Right renal pelvis (tissue), 4 donors: ENCODE measurements at regions not wholly inside any gene's neighbourhood (a gene's known extent, or its start where the extent isn't known, plus 50 kb on each side); places are given as distances from the start of the nearest gene placed in this dataset.
"Not testable (repeated sequence)": the region's sequence is repeated elsewhere in the genome, so short reads cannot be mapped to it uniquely, and the experiment has no call there.

Source experiments
- DNase-seq, 4 donors: peaks; one replicate each; pipeline ENCODE4 v3.0.0-alpha.2; 2013; ENCODE audit warnings: low read depth in 4 of 4, low spot score in 3 of 4, missing footprints in 1 of 4

DNA sequence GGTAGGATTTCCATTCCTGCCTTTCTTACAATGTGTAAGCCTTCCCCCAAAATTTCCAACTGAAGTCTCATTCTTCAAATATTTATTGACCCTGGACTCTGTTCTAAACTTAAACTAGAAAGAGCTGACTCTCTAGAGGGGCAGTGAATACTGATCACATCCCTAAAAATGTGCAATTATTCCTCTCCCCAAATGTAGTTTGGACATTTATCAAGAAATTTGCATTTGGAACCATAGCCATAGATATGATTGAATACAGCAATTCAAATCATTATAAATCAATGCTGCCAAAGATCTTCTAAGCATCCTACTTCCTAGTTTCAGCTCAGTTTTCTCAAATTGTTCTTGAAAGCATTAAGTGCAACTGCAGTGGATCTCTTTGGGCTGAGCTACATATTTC is 525.7 kb downstream of the RAB28 start:
- DNase-seq, result no peak

DNA sequence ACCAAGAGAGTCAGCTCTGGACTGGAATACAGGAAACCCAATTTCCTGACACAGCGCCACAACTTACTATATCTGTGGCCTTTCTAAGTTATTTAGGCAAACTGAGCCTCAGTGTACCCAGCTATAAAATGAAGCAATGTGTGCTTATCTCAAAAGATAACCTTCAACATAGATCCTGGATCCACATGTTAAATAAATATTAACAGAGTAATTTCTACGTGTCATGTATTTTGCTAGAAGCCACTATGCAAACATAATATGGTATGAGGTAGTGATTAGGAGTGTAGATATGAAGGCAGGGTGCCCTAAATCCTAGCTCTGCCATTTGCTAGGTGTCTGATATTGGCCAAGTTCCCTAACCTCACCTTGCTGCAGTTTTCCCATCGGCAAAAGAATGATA is 527.0 kb downstream of the RAB28 start:
- DNase-seq, result no peak

DNA sequence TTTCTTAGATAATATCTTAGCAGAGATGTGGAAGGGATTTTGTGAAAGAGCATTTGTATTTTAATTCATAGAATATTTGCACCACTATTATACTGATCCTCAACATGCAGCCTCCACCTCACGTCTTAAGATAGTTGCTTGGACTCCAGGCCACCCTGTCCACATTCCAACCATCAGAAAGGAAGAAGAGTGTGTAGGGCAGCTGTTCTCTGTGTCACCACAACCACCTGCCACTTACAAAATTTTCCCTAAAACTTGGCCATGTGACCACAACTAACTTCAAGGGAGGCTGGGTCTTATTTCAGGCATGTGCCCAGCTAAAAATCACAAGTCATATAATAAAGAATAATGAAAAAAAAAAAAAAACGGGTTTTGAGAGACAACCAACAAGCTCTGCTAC is 528.1 kb downstream of the RAB28 start:
- DNase-seq, result no peak

DNA sequence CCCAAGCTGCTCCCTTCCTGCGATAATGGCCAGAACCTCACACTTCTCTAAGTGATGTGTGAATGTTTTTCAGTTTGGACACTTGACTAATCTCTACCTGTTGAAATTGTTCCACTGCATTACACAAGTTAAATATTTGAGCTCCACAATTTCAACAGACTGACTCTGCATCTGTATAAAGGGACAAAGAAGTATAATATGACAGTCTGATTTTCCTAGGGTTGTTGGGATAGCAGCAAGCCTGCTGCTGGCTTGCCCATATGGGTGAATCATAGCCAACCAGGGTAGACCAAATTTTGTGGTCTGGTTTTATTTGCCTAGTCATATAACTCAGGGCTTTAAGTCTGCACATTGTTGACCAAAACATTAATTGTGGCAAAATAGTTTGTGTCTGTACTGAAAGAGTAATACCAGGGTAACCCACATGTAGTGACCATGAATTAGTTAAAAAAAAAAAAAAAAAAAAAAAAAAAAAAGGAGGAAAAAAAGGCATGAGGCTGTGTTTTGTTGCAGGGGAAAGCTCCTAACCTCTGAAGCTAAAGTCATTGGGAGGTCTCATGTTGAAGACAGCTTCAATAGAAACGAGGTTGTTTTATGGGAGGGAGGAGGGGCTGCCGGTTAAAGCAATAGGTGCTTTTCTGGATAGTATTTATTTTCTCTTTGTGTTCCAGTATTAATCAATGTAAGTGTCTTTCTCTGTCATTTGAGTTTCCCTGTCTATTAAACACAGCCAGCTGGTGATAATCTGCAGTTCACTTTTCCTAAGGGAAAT is 534.2 kb downstream of the RAB28 start:
- DNase-seq, result no peak

DNA sequence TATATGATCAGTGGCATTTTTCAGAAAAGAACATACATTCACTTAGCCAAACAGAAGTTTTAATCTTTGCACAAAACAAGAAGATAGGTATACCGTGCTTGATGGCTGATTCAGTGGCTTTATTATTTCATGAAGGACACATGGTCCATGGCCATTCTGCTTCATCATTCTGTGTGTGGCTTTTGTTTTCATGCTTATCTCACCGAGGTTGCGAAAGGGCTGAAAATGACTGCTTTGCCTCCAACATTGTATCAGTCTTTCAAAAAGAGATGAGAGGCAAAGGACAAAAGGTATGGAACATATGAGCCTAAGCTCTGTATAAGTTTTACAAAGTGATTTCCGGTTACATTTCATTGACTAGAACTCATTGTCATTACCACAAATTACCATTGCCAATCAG is 541.1 kb downstream of the RAB28 start:
- DNase-seq, result no peak

DNA sequence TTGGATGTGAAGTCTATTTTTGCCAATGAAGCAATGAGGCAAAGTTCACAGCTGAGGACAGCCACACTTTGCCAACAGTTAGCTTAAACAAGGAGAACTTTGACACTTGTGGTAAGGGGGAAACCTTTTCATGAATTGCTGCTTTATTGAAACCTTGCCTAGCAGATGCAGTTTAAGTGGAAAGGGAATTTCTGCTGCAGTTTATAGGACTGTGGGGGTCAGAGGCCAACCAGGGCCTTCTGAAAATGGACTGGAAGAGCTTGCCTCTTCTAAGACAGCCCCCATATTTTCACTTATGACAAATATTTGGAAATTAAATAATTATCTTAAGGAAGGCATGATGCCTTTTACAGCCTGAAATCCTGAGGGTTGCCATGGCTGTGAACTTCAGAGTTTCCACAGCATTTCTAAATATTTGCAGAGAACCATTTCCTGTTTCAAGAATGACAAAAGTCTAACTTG is 550.3 kb downstream of the RAB28 start:
- DNase-seq, result no peak

DNA sequence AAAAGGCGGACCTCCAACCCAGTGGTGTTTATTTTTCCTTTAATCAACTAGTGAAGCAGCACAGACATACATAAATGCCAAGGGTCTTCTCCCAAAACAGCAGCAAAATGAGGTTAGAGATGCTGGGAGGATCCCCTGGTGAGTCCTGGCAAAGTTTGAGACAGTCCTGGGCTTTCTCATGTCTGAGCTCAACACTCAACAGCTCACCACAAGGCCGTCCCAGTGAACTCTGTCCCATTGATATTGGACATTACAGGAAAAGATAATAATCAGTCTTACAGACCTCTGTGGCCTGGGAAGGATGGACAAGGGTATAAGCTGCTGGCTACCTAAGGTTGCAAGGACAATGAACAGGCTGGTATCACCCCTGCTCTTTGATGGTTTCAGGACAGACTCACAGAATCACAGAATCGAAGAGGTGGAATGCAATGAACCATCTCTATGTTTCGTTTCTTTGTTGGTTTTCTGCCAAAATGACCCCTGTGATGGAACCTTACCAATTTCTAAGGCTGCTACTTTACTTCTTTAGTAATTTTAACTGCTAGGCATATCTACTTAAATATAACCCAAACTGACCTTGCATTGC is 551.8 kb downstream of the RAB28 start:
- no peak for DNase-seq

DNA sequence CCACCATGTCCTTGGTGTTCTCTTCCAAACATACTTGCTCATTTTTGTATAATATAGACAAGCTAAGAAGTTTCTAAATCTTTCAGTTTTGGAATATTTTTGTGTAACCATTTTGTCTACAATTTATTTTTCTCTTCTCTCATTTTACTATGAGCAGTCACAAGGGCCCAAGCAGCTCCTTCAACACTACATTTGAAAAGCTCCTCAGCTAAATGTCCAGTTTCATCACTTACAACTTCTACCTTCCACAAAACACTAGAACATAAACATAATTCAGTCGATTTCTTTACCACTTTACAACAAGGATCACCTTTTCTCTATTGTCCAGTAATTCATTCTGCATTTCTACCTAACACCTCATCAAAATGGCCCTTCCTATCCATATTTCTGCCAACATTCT is 554.4 kb downstream of the RAB28 start:
- DNase-seq, result no peak

DNA sequence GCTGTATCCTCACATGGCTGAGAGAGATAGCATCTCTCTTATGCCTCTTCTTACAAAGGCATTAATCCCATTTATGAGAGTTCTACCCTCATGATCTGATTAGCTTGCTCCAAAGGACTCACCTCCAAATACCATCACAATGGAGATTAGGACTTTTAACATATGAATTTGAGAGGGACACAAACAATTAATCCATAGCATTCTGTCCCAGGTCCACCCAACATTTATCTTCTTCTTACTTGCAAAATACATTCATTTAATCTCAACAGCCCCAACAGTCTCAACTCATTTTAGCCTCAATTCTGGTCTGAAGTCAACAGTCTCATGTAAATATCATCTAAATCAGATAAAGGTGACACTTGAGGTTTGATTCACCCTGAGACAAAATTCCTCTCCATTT is 555.4 kb downstream of the RAB28 start:
- no peak for DNase-seq

DNA sequence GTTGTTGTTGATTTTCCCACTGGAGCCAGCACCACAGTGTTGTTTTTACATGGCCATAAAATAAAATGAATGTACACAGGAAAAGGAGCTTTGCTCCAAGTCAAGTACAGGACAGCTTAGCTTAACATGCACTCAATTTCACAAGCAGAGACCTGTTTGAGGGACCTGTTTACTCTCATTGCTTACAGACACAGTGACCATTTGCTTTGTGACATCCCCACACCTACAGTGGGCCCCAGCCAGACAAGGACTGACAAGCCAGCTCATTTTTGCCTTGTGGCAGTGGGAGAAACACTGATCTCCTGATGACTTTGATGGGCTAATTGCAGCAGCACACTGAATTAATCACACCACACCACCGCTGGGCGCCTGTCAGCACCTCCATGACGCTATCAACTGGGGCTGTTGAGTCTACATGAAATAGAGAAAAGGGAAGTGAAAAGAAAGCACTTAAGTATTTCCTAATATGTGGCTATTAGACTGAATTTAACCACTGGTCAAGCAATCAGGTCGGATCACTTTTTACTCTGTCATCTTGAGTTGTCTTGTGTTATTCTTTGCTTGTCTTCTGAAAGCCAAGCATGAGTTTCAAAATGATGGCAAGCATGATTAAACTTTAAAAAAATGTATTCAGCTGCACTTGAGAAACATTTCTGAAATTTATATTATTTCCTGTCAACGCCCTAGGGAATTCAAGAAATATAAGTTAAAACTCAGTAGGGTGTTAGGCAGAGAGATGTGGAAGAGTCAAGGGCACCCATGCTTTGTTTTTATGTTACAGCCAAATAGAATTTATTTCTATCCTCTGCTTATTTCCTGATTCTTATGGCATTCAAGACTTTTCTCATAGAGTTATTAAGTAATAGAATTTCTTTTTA is 557.7 kb downstream of the RAB28 start:
- DNase-seq, result peak in 1 of 4 donors; percentile 8

DNA sequence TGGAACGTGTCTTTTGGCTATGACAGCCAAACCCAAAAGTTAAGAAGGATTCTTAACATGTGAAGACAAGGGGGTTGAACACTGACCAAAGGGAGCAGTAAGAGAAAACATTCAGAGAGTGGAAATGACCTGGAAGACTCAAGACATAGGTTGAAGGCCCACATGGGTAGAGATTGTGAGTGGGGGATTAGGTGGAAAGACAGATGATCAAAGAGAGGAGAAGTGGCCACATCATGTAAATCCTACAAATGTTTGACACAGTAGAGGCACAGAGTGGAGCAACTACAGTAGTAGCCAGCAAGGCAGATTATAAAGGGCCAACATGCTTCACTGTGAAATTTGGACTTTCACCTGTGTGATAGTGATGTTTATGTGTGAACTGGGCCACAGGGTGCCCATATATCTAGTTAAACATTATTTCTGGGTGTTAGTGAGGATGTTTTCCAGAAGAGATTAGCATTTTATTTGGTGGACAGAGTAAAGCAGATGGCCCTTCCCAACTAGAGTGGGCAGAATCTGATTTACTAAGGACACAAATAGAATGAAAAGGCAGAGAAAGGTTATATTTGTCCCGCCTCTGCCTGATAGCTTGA is 559.3 kb downstream of the RAB28 start:
- DNase-seq, result no peak

DNA sequence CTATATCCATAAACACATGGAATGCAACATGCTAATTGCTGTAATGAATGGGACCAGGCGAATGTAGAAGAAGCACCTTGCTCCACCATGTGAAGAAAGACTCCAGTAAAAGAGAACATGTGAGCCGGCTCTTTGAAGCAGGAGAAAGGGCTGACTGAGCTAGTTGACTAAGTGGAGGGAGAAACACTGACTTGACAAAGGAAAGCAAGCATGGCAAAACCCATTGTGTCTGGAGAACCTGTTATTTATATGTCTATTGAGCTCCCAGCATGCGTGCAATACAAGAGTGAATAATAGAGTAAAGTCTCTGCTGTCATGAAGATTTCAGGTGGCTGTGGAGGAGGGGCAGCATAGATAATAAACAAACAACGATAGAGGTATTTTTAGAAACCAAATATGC is 559.9 kb downstream of the RAB28 start:
- no peak for DNase-seq

DNA sequence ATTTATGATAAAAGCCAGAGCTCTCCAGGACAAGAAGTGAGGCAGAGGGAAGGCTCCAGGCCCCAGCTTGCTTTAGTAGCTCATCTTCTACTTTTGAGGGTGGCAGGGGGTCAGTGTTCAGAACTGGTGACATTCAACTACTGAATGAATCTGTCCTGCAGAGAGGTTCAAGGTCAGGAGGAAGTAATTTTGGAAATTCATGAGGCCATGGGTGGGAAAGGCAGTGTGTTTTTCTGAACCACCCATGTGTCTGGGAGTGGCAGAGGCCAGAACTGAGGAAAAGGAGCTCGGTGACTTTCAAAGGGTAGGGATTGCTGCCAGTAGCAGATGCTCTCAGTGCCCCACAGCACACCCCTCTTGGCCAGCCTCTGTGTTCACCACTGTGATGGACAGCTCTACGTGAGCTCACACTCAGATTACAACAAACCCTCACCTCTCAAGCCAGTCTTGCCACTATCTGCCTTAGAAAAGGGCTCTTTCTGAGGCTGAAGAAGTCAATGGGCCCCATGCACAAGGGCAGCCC is 571.2 kb downstream of the RAB28 start:
- DNase-seq, result no peak

DNA sequence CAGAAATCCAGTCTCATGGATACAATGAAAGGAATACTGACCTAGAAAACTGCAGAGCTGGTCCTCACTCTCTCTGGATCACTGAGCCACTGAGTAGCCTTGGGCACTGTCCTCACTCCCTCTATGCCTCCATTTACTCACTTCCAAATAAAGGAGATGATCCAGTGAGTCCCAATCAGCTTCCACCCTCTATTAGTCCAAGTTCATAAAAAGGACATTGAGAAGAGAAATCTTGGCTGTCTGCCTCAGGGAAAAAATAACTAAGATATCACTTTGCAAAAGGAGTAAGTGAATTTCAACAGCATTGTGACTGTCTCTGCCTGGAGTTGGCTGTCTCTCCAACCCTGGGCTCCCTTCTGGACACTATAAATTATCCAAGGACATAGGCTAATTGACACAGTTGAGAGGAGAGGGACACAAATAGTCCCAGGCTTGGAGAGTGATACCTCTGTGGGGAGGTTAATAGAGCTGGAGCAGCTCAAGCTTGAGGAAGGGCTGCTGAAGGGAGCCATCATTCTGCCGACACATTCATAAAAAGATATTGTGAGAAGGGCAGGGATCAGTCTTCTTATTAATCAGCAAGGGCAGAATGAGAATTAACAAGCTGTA is 572.3 kb downstream of the RAB28 start:
- DNase-seq, result no peak

DNA sequence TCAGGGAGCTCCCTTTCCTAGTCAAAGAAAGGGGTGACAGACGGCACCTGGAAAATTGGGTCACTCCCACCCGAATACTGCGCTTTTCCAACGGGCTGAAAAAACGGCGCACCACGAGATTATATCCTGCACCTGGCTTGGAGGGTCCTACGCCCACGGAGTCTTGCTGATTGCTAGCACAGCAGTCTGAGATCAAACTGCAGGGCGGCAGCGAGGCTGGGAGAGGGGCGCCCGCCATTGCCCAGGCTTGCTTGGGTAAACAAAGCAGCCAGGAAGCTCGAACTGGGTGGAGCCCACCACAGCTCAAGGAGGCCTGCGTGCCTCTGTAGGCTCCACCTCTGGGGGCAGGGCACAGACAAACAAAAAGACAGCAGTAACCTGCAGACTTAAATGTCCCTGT is 580.5 kb downstream of the RAB28 start:
- DNase-seq, result not testable (repeated sequence)

DNA sequence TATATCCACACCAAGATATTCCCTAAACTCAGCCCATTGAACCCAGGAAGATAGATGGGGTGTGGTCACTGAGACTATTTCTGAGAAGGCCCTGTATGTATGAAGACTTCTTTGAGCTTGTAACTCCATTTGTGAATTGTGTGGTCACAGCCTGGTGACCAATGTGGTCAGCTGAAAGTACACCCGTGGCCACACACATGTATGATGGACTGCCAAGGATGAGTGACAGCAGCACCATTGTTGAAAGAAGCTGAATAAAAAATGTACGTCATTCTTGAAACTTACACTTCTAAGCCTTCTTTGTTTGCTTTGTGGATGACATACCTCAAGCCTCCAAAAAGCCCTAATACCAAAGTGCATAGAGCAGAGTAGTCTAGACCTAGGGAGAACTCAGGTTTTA is 581.4 kb downstream of the RAB28 start:
- no peak for DNase-seq

DNA sequence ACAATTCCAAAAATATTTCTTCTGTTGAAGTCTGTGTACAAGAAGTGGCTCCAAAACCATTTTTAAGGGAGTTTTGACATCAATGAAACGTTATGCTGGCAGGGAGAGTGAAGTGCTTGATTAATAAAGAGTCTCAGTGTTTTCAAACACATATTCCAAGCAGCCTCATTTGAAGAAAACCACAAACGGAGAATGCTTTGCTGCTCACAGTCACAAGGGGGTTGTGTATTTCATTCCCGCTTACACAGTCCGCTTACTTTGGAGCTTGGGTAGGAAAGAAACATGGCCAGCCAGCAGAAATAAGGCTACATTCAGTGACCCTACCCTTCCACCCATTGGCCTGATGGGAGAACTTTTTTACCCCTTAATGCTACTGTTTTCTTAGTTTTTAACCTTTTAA is 586.2 kb downstream of the RAB28 start:
- no peak for DNase-seq

DNA sequence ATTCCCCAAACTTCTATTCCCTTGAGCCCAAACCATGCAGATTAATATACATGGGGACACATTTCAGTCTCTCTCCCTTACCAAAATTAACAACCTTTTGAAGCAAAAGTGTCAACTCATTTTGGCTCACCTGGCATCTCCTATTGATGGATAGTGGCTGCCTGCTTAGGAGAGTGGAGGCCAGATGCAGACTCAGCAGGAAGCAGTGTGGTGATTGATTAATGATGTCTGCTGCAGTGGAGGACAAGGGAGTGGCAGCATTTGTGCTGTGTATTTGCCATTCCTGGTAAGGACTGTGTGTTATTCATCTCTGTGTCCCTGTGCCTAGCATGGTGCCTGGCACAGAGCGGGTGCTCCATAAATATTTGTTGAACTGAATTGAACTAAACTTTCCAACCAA is 590.1 kb downstream of the RAB28 start:
- DNase-seq, result no peak

DNA sequence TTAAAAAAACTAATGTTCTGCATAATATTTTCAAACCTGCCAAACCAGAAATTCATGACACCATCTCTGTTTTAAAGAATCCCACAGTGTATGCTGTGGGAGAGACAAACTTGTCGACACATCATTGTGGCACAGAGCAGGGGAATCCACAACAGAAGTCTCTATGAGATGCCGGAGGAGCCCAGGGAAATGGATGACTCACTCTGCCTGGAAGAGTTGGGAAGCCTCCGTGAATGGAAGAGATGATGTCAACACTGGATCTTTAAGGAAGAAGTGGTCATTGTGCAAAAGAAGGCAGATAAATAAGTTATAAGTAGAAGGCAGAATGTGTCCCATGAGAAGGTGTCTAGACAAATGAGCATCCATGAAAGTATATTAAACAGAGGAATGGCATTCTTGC is 595.1 kb downstream of the RAB28 start:
- no peak for DNase-seq
